Heart left ventricle (tissue), 13 donors: ENCODE measurements at regions not wholly inside any gene's neighbourhood (a gene's known extent, or its start where the extent isn't known, plus 50 kb on each side); places are given as distances from the start of the nearest gene placed in this dataset.

Source experiments
- POLR2A ChIP-seq, 2 donors: fragments of 450-650 bp; IDR thresholded peaks; one replicate each; pipeline ENCODE4 v1.6.1; 2017; ENCODE audit warnings: antibody characterized with exemption in 2 of 2, mild to moderate bottlenecking in 2 of 2, moderate library complexity in 2 of 2
- TF ChIP-seq, protein P1 (sequence below), 12 donors: fragments of 200-600 bp; sonication (generic) in 4 of 12; IDR thresholded peaks; one replicate each; pipeline versions ENCODE4 v1.5.0 to v1.8.0; 2018 to 2022; ENCODE audit warnings: antibody characterized with exemption in 12 of 12, mild to moderate bottlenecking in 5 of 12
- donor health status: ischemic (EF 13 %, LVEDD 7.1; RV severe dilation, severe dysfunction).
- donor health status: DM: no; HTN: yes; CAD: no.
- donor health status: DM: no; HTN: no; CAD: no.
- donor health status: ischemic (EF 25% LVEDD 6.9; RV normal size, moderate dysfunction).
- donor health status: ischemic (EF 25% LVEDD 5.7; RV mildly dilated, moderate dysfunction).
- donor health status: ischemic (EF 35%, LVEDD 5.7; RV mildly dilated, moderate dysfunction).
- donor health status: nonischemic (EF 11% LVEDD 7.7; RV severe dilation, severe dysfunction).
- donor health status: DM: yes; HTN: yes; CAD: no.
- donor health status: PGD.
- donor health status: ischemic (EF 29% LVEDD 5.4; RV normal size, mild dysfunction).
- donor health status: nonischemic (EF 23%, LVEDD 6.1; RV moderate dilation, normal function).

DNA sequence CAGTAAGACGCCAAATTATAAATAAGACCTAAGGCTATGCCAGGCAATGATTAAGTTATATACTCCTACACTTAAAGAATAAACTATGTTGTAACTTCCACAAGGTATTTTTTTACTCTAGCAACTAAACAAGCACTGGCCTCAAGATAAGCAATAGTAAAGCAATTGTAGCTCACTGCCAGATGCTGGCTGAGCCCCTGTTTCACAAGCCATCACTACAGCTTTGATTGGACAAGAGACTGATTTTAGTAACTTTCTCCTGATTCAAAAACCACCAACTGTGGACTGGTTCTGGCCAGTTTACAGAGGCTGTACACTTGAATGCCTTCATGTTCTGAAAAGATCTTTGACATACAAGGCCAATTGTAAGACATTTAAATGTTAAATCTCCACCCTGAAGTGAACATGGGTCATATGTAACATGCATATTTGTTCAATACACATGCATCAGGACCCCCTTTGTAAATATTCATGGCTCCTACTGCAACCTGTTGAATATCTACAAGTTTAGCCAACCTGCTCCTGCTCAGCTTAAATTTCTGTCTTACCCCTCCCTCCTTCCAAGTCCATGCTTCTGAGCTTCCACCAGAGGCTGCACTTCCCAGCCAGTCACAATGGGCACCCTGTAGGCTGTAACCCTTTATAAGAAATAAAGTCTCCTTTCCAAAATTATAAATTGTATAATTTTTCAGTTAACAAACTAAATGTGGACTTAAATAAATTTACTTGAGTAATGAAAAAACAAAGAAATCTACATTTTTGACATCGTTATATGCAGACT, 423.6 kb downstream of the ANKRD50 start:
- TF ChIP-seq, protein P1, sequence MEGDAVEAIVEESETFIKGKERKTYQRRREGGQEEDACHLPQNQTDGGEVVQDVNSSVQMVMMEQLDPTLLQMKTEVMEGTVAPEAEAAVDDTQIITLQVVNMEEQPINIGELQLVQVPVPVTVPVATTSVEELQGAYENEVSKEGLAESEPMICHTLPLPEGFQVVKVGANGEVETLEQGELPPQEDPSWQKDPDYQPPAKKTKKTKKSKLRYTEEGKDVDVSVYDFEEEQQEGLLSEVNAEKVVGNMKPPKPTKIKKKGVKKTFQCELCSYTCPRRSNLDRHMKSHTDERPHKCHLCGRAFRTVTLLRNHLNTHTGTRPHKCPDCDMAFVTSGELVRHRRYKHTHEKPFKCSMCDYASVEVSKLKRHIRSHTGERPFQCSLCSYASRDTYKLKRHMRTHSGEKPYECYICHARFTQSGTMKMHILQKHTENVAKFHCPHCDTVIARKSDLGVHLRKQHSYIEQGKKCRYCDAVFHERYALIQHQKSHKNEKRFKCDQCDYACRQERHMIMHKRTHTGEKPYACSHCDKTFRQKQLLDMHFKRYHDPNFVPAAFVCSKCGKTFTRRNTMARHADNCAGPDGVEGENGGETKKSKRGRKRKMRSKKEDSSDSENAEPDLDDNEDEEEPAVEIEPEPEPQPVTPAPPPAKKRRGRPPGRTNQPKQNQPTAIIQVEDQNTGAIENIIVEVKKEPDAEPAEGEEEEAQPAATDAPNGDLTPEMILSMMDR (IDR thresholded peaks at IDR 0.05): no peak
- TF ChIP-seq POLR2A (IDR thresholded peaks at IDR 0.05): no peak
